Suprapubic skin (tissue), 4 donors: ENCODE measurements at regions not wholly inside any gene's neighbourhood (a gene's known extent, or its start where the extent isn't known, plus 50 kb on each side); places are given as distances from the start of the nearest gene placed in this dataset.

Experiments
- CTCF ChIP-seq, 2 donors: fragments of 200-600 bp in 1 of 2; fragments of 450-650 bp in 1 of 2; sonication (generic) in 1 of 2; IDR thresholded peaks; one replicate each; pipeline ENCODE4 v1.5.1; 2016 to 2019; ENCODE audit warnings: antibody characterized with exemption in 2 of 2, mild to moderate bottlenecking in 1 of 2, moderate library complexity in 1 of 2
- POLR2A ChIP-seq, 2 donors: fragments of 450-650 bp; IDR thresholded peaks; one replicate each; pipeline ENCODE4 v1.6.1; 2017; ENCODE audit warnings: antibody characterized with exemption in 2 of 2, mild to moderate bottlenecking in 2 of 2, moderate library complexity in 2 of 2
- POLR2AphosphoS5 ChIP-seq, 3 donors: sonication (generic); formaldehyde crosslinking; IDR thresholded peaks; one replicate each; pipeline ENCODE4 v1.6.1; 2017; ENCODE audit warnings: antibody characterized with exemption in 3 of 3

DNA sequence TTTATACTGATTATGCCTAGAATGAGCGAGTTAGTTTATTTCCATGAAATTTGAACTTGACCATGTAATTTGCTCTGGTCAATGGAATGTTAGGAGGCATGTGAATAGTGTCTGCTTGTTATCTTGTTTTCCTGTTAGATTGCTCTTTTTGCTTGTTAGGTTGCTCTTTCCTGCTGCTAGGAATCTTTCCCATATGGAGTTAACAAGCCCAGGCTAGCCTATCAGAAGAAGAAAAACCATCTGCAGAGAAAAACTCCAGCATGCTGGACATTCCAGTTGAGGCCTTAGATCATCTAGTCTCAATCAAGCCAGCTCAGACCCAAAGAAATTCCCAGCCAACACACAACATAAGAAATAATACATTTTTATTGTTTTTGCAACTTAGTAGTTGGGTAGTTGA is 470.2 kb upstream of the AGTR1 start:
- TF ChIP-seq POLR2A (IDR thresholded peaks at IDR 0.05) (no peak), CTCF (IDR thresholded peaks at IDR 0.05) (no peak), POLR2AphosphoS5 (IDR thresholded peaks at IDR 0.05) (no peak)
